ENCODE measurements at regions not wholly inside any gene's neighbourhood (a gene's known extent, or its start where the extent isn't known, plus 50 kb on each side); places are given as distances from the start of the nearest gene placed in this dataset.

- TF ChIP-seq CTCF (IDR thresholded peaks at IDR 0.05; ENCODE audit: low read depth, low read length) (no peak), EZH2phosphoT487 (IDR thresholded peaks at IDR 0.05; ENCODE audit: low read depth) (no peak)
Measured at GRCh38 chr10:24136070-24136469, 72.9 kb upstream of the KIAA1217 start.
